ENCODE measurements at regions not wholly inside any gene's neighbourhood (a gene's known extent, or its start where the extent isn't known, plus 50 kb on each side); places are given as distances from the start of the nearest gene placed in this dataset.

GRCh38 chr9:81132318-81132717 lies 557.0 kb downstream of the TLE1 start:
- H3K4me1 Mint-ChIP-seq (ENCODE audit: low read depth), result peaks cover 8% of the 10 kb centered on the region
- peaks cover 3% of the 10 kb centered on the region for H3K9me3 Mint-ChIP-seq (ENCODE audit: low read depth)
- no peaks in the 10 kb centered on the region for H3K36me3 Mint-ChIP-seq (ENCODE audit: insufficient read depth)
- no peak overlapping the region for H3K27ac Mint-ChIP-seq
- no peak overlapping the region for H3K4me3 Mint-ChIP-seq (ENCODE audit: low read depth)
- TF ChIP-seq, protein P1, sequence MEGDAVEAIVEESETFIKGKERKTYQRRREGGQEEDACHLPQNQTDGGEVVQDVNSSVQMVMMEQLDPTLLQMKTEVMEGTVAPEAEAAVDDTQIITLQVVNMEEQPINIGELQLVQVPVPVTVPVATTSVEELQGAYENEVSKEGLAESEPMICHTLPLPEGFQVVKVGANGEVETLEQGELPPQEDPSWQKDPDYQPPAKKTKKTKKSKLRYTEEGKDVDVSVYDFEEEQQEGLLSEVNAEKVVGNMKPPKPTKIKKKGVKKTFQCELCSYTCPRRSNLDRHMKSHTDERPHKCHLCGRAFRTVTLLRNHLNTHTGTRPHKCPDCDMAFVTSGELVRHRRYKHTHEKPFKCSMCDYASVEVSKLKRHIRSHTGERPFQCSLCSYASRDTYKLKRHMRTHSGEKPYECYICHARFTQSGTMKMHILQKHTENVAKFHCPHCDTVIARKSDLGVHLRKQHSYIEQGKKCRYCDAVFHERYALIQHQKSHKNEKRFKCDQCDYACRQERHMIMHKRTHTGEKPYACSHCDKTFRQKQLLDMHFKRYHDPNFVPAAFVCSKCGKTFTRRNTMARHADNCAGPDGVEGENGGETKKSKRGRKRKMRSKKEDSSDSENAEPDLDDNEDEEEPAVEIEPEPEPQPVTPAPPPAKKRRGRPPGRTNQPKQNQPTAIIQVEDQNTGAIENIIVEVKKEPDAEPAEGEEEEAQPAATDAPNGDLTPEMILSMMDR (IDR thresholded peaks at IDR 0.05; ENCODE audit: unreplicated experiment), result no peak
- no peak for DNase-seq (ENCODE audit: low spot score, unreplicated experiment)
- no peaks in the 10 kb centered on the region for H3K27me3 Mint-ChIP-seq

GRCh38 chr9:81128701-81129100 lies 560.6 kb downstream of the TLE1 start:
- TF ChIP-seq, protein P1 (IDR thresholded peaks at IDR 0.05; ENCODE audit: unreplicated experiment), result no peak
- no peak for DNase-seq (ENCODE audit: low spot score, unreplicated experiment)
- peaks cover 3% of the 10 kb centered on the region for H3K9me3 Mint-ChIP-seq (ENCODE audit: low read depth)
- no peak overlapping the region for H3K27ac Mint-ChIP-seq
- H3K27me3 Mint-ChIP-seq, result no peaks in the 10 kb centered on the region
- no peaks in the 10 kb centered on the region for H3K36me3 Mint-ChIP-seq (ENCODE audit: insufficient read depth)
- no peak overlapping the region for H3K4me3 Mint-ChIP-seq (ENCODE audit: low read depth)
- H3K4me1 Mint-ChIP-seq (ENCODE audit: low read depth), result peaks cover 8% of the 10 kb centered on the region

GRCh38 chr9:81125446-81126092 lies 563.8 kb downstream of the TLE1 start:
- TF ChIP-seq, protein P1 (IDR thresholded peaks at IDR 0.05; ENCODE audit: unreplicated experiment), result no peak
- H3K4me3 Mint-ChIP-seq (ENCODE audit: low read depth), result no peak overlapping the region
- DNase-seq (ENCODE audit: low spot score, unreplicated experiment), result no peak
- H3K9me3 Mint-ChIP-seq (ENCODE audit: low read depth), result no peaks in the 10 kb centered on the region
- H3K4me1 Mint-ChIP-seq (ENCODE audit: low read depth), result peaks cover 8% of the 10 kb centered on the region
- H3K36me3 Mint-ChIP-seq (ENCODE audit: insufficient read depth), result no peaks in the 10 kb centered on the region
- H3K27ac Mint-ChIP-seq, result no peak overlapping the region
- H3K27me3 Mint-ChIP-seq, result no peaks in the 10 kb centered on the region

DNA sequence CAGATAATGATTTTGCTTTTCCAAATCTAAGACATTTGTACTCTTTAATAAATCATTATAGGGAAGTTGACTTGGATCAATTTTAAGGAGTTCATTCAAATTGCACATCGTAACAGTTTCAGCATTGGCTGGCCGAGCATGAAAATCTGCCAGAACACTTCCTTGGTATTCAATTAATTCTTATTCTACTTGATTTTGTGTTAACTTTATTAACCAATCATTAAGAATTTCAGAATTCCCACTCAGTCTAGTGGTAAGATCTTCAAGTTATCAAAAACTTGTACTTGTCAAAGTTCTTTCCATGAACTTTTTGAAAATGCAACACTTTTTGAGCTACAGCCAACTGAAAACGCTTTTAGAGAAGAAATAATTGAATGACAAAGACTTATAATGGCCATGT lies 565.8 kb downstream of the TLE1 start:
- TF ChIP-seq, protein P1 (IDR thresholded peaks at IDR 0.05; ENCODE audit: unreplicated experiment), result no peak
- H3K4me3 Mint-ChIP-seq (ENCODE audit: low read depth), result no peak overlapping the region
- no peak overlapping the region for H3K27ac Mint-ChIP-seq
- no peaks in the 10 kb centered on the region for H3K9me3 Mint-ChIP-seq (ENCODE audit: low read depth)
- no peaks in the 10 kb centered on the region for H3K27me3 Mint-ChIP-seq
- peaks cover 8% of the 10 kb centered on the region for H3K4me1 Mint-ChIP-seq (ENCODE audit: low read depth)
- no peaks in the 10 kb centered on the region for H3K36me3 Mint-ChIP-seq (ENCODE audit: insufficient read depth)
- DNase-seq (ENCODE audit: low spot score, unreplicated experiment), result no peak

DNA sequence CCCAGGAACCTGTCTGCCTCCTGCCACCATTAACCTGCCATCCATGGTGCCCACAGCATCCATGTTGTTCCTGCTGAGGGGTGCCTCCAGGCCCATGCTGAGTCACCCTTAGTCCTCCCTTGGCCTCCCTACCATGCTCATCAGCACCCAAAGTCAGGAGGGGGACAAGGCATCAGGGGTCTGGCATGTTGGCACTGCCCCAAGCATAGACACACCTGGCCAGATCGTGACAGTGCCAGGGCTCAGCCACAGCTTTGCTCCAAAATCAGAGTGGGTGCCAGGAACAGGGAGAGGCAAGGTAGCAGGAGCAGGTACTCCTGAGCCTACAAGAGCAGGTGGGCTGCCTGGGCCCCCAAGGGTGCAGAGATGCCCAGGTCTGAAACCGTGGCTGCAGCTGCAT lies 566.6 kb downstream of the TLE1 start:
- TF ChIP-seq, protein P1 (IDR thresholded peaks at IDR 0.05; ENCODE audit: unreplicated experiment), result no peak
- Mint-ChIP-seq H3K9me3 (ENCODE audit: low read depth) (no peaks in the 10 kb centered on the region), H3K27me3 (no peaks in the 10 kb centered on the region), H3K4me1 (ENCODE audit: low read depth) (peaks cover 2% of the 10 kb centered on the region), H3K27ac (no peak overlapping the region), H3K4me3 (ENCODE audit: low read depth) (no peak overlapping the region), H3K36me3 (ENCODE audit: insufficient read depth) (no peaks in the 10 kb centered on the region)
- no peak for DNase-seq (ENCODE audit: low spot score, unreplicated experiment)

All from progenitor cell of endocrine pancreas (in vitro differentiated cells).